Spleen (tissue), 7 donors: ENCODE measurements at regions not wholly inside any gene's neighbourhood (a gene's known extent, or its start where the extent isn't known, plus 50 kb on each side); places are given as distances from the start of the nearest gene placed in this dataset.

ENCODE experiments used
- POLR2A ChIP-seq, 3 donors: fragments of 450-650 bp; IDR thresholded peaks; one replicate each; pipeline ENCODE4 v1.5.1; 2017; ENCODE audit warnings: antibody characterized with exemption in 3 of 3, mild to moderate bottlenecking in 1 of 3
- POLR2AphosphoS5 ChIP-seq, 3 donors: sonication (generic); formaldehyde crosslinking; IDR thresholded peaks; one replicate each; pipeline ENCODE4 v1.5.1; 2017; ENCODE audit warnings: antibody characterized with exemption in 3 of 3
- TF ChIP-seq, protein P1 (sequence below), 11 experiments: fragments of 200-600 bp in 7 of 11; fragments of 450-650 bp in 4 of 11; sonication (generic) in 4 of 11; IDR thresholded peaks in 8 of 11; conservative IDR thresholded peaks in 3 of 11; 1 replicate in 7 of 11; 2 replicates in 4 of 11; pipeline versions ENCODE4 v1.4.0 to v1.8.0; 2016 to 2021; ENCODE audit warnings: antibody characterized with exemption in 11 of 11, inconsistent platforms in 4 of 11, mild to moderate bottlenecking in 1 of 11
- donor health status: DM: no; HTN: no; CAD: no; lungs with moderate emphysema.
- donor health status: DM: no; HTN: no; CAD: no.
- donor health status: DM: no; HTN: no; CAD: no.

DNA sequence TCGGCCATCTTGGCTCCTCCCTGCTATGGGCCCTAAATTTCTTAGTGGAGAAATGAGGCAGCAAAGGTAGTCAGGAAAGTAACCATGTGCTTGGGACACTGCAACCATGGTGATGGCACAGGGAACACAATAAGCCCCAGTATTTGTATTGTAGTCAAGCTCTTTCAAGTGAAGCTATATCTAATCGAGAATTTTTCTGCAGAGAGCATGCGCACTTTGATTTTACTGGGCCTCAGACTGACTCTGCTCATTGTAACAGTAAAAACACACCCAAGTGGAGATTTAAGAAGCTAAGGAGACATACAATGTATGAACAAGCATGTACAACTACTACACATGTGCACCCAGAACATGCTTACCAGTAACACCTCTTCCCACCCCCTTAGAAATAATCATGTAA lies 67.3 kb upstream of the TMEM229A start:
- TF ChIP-seq POLR2AphosphoS5 (IDR thresholded peaks at IDR 0.05) (no peak), POLR2A (IDR thresholded peaks at IDR 0.05) (no peak)
- TF ChIP-seq, protein P1, sequence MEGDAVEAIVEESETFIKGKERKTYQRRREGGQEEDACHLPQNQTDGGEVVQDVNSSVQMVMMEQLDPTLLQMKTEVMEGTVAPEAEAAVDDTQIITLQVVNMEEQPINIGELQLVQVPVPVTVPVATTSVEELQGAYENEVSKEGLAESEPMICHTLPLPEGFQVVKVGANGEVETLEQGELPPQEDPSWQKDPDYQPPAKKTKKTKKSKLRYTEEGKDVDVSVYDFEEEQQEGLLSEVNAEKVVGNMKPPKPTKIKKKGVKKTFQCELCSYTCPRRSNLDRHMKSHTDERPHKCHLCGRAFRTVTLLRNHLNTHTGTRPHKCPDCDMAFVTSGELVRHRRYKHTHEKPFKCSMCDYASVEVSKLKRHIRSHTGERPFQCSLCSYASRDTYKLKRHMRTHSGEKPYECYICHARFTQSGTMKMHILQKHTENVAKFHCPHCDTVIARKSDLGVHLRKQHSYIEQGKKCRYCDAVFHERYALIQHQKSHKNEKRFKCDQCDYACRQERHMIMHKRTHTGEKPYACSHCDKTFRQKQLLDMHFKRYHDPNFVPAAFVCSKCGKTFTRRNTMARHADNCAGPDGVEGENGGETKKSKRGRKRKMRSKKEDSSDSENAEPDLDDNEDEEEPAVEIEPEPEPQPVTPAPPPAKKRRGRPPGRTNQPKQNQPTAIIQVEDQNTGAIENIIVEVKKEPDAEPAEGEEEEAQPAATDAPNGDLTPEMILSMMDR (IDR thresholded peaks at IDR 0.05 in 8 of 11, conservative IDR thresholded peaks at IDR 0.05 in 3 of 11), result no peak
